Activated CD4-positive, CD25-positive, alpha-beta regulatory T cell treated with anti-CD3 and anti-CD28 coated beads, Interleukin-2, amount 50 U/mL, for 24 hours (primary cell): ENCODE measurements at regions not wholly inside any gene's neighbourhood (a gene's known extent, or its start where the extent isn't known, plus 50 kb on each side); places are given as distances from the start of the nearest gene placed in this dataset.
"Not testable (repeated sequence)": the region's sequence is repeated elsewhere in the genome, so short reads cannot be mapped to it uniquely, and the experiment has no call there.

Source experiments
- ATAC-seq, 2 donors: fragments of 150-1000 bp; cut with Tn5 transposase; one replicate each; pipeline ENCODE4 v1.10.0; 2021; ENCODE audit warnings: mild to moderate bottlenecking in 1 of 2, moderate library complexity in 1 of 2

DNA sequence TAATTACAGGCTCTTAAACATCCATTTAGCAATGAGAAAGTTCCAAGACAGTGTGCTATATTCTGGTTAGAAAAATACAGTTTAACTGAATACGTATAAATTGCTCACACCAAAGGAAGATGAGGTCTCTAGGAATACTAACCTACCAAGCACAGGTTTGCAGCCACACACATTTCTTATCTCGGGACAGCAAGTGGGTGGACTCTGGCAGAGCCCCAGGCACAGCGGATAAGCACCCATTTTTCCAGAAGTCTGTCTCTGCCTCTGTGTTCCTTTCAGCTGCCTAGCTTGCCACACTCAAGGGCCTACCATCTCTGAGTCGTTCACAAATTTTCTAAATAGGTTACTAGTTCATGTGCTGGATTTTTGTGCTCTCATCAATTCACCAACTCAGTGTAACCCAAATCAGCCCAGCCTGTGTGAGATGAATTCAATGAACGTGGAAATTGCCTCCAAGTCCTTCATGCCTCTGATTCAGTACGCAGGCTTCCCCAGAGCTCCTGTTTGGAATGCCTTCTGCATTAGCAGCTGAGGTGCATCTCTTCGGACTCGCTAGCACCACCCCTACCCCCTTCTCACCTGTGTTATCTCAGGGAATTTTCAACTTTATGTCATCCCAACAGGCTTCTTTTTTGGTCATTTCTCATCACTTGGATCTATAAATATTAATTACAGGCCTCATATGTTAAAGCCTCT is 581.0 kb upstream of the CDH11 start:
- no peak for ATAC-seq

DNA sequence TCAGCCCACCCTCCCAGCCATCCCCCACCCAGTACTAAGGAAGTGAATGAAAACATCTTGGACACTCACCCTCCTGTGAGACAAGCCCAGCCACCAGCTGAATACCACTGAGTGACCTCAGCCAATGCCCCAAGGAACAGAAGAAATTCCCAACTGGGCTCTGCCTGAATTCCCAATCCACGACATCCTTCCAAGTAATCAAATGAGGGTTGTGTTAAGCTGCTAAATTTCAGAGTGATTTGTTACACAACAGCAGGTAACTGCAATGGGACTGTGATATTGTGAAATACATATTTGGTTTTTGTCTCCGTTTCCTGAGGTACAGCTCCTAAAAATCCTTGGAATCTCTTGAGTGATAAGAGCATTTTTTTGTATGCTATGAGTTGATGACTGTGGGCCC is 578.7 kb upstream of the CDH11 start:
- no peak for ATAC-seq

- no peak for ATAC-seq
Measured at GRCh38 chr16:65698791-65699321, 577.0 kb upstream of the CDH11 start.

GRCh38 chr16:65697521-65697920 is 575.7 kb upstream of the CDH11 start:
- ATAC-seq = no peak

GRCh38 chr16:65697065-65697464 is 575.2 kb upstream of the CDH11 start:
- no peak for ATAC-seq

- not testable (repeated sequence) for ATAC-seq
Measured at GRCh38 chr16:65691846-65692245, 570.0 kb upstream of the CDH11 start.

- ATAC-seq = no peak
Measured at GRCh38 chr16:65689726-65690125, 567.9 kb upstream of the CDH11 start.

DNA sequence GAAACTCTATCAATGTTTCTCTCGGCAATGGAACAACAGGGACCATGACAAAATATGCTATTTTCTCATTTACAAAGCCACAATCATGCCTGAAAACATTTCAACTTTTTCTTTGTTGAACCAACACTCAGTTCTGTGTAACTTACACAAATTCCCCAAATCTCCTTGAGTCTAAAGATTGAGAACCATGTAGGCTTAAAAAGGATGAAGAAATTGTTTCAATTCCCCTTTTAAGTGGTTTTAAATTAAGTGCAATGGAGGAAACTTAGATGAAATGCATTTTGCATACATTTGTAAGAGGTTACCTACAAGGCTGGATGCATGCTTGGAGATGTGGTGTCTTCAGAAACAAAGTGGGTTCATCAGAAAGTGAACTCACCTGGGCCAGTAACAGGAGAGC is 566.4 kb upstream of the CDH11 start:
- no peak for ATAC-seq

- no peak for ATAC-seq
Measured at GRCh38 chr16:65684230-65684629, 562.4 kb upstream of the CDH11 start.

DNA sequence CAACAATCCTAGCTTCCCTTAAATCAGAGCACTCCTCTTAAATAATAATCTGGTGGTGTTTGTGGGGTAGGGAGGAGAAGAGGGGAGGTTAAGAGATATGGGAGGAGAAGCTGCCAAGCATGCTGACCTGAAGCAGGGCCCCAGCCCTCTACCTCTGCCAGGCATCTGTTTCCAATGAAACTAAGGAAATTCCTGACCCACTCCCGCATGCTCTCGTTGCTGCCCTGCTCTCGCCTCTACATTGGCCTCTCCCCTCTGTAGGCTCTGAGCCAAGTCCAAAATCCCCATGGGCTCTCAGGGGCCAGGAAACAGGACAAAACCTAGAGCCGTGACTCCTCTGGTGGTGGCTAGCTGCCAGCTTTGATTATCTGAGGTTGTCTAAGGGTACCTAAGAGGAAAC is 559.5 kb upstream of the CDH11 start:
- ATAC-seq = no peak

GRCh38 chr16:65679785-65680184 is 557.9 kb upstream of the CDH11 start:
- no peak for ATAC-seq

DNA sequence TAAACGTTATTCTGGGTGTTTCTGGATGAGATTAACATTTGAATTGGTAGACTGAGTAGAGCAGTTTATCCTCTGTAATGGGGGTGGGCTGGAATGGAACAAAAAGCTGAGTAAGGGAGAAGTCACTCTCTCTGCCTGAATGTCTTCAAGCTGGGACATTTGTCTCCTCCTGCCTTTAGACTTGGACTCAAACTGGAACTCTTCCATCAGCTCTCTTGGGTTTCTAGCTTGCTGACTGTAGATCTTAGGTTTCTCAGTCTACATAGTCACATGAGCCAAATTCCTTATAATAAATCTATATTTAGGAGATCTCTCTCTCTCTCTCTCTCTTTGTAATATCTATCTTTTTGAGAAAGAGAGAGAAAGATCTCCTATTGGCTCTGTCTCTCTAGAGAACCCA is 553.3 kb upstream of the CDH11 start:
- no peak for ATAC-seq

DNA sequence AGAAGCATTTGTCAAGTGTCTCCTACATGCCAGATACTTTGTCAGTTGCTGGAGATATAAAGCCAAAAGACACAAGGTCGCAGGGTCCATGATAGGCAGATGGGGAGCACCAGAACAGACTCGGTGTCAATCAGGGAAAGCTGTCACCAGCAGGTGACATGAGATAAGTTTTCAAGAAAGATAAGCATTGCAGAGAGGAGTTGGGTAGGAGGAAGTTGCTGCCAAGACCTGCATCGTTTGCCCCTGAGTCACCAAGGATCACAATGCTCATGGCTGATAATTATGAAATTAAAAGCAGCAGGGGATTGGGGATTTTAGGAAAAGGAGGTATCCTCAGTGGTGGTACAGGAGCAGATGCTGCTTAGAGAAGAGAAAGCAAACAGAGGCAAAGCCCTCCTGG is 551.1 kb upstream of the CDH11 start:
- ATAC-seq = no peak

DNA sequence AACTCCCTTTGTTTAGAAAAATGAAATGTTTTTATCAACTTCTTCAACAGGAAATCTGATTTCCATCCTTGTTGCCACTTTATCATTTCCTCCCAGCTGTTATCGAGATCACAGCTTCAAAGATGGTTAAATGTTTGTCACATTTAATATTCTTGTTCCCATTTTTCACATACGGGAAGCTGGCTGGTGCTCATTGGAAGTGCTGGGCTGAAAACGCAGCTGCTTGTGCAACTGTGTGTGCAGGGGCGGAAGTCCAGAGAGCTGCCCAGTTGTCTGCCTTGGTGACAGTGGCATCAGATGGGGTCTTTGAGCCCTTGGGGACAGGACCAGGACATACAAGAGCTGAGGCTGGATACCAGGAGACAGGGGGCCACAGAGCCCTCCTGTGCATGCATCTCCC is 549.2 kb upstream of the CDH11 start:
- ATAC-seq = no peak

DNA sequence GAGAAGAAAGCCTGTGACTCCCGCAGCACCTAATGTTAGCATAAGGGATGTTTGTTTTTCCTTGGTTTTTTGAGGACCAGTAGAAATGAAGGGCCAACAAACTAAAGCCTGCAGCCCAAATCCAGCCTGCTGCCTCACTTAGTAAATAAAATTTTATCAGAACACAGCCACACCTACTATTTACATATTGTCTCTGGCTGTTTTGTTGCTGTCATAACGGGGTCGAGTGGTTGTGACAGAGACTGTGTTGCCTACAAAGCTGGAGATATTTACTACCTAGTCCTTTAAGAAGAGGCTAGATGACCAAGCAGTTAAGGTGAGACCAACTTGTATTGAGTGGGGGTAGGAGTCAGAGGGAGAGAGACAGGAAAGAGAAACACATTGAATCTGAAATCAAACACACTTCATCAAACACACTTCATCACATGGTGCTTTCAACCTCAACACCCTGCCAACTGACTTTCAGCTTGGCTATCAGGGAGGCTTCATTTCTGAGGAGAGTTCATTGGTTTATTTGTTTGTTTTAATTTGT is 546.3 kb upstream of the CDH11 start:
- ATAC-seq = no peak

- no peak for ATAC-seq
Measured at GRCh38 chr16:65667011-65667578, 545.2 kb upstream of the CDH11 start.

- no peak for ATAC-seq
Measured at GRCh38 chr16:65666132-65666941, 544.5 kb upstream of the CDH11 start.

DNA sequence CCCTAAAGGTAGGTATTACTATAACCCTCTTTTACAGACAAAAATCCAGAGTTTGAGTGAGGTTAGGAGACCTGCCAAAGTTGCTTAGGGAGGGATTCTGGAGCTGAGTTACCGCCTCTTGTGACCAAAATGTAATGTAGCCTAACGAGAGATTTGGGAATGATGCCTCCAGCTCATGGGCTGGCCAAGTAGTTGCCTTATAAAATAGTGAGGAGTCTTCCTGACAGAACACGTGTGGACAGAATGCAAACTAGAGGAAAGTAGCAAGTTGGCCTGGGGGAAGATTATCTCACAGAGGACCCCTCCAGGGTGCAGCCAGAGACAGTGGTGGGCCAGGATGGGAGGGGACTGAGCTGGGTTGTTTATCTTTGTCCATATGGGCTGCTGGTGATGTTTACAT is 543.7 kb upstream of the CDH11 start:
- no peak for ATAC-seq

DNA sequence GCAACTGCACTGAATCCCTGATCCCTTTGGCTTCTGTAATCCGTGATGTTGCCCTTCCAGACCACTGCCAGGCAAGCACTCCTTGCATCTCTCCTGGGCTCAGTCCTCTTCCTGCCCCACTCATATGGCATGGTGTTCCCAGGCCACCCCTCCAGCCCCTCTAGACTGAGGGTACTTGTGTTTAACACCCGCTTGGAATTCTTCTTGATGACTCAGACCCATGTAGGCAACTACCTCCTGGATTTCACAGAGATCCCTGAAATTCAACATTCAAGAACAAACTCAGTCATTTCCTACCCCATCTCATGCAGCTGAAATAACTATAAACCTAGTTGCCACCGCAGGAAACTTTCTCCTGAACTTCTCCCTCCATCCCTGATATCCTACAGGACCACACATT is 541.9 kb upstream of the CDH11 start:
- ATAC-seq = no peak

DNA sequence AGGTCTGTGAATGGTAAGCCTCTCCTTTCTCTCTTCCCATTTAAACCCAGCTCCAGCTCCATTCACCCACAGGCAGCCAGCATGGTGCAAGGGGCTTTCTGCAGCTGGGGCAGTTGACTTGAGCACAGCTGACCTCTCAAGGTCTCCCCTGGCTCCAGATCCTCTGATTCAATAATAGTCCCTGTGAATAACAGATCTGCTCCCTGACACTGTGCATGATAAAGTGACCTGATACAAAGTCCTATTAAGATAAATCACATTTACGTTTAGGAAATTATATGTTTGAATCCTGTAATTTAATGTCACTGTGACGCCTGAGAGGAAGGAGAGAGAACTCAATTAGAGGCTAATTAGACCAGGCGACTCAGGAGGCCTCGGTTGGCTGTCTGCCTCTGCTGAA is 540.4 kb upstream of the CDH11 start:
- ATAC-seq = no peak

DNA sequence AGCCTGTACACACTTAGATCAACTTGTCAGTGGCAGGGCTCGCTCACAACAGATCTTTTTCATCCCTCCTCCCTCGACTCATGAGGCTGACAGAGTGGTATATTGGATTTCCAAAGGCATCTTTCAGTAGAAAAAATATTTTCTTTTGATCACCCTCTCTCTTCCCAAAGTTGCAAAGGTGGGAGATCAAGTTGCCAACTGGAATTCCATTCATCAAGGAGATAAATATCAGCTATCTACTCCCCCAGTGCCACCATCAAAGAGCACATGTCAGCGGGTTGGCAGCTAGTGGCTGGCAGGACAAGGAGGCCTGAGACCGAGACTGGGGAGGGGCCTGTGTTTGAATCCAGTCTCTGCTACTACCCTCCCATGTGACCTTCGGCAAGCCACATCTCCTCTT is 539.7 kb upstream of the CDH11 start:
- no peak for ATAC-seq

DNA sequence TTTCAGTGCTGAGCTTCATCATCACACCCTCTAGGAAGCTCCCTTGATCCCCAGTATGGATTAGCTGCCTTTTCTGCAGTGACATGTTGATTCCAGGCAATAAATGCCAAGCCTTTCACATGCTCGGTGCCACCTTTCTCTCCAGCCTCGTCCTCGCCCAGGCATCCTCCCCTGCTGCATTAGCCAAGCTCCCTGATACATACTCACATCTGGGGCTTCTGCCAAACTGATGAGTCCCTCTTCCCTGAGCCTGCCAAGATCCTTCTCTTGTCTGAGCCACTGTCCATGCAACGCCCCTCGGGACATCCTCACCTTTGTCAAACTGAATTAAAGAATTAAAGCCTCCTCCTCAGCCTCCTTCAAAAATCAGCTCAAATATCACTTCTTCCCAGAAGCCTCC is 538.5 kb upstream of the CDH11 start:
- ATAC-seq = no peak

GRCh38 chr16:65659758-65660157 is 537.9 kb upstream of the CDH11 start:
- ATAC-seq = no peak

DNA sequence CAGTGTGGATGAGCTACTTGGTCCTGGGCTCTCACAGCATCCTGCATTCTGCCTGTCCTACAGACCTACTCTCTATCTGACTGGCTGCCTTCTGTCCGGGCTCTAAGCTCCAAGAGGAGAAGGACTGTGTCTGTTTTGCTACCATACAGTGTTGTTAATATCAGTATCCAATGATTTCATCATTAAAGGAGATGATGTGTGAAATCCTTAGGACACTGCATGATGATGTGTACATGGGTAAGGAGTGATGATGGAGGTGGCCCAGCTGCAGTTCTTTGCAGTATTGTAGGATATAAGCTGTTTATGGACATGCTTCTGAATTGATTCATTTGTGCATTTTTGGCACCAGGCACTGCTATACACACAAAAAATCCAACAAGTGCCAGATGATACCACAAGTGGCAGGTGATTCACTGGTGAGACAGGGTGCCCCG is 536.9 kb upstream of the CDH11 start:
- no peak for ATAC-seq
